ENCODE measurements at regions not wholly inside any gene's neighbourhood (a gene's known extent, or its start where the extent isn't known, plus 50 kb on each side); places are given as distances from the start of the nearest gene placed in this dataset.

DNA sequence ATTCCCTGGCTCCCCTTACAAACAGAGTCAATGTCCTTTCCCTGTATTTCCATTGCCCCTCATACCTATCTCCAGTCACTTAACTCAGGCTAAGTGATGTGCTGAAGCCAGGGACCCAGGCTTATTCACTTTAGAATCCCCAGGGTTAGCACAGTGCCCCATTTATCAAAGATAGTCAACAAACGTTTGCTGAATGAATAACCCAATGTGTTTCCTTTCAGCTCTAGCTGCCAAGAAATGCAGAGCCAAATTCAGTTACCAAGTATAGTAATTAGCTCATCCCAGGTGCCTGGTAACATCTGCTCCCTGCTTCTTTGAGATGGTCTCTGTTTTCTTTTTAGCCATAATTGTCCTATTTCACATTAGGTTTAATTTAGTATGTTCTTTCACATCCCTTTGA, 189.5 kb downstream of the PHLDA1 start:
- no peaks in the 10 kb centered on the region for H3K27me3 Mint-ChIP-seq
- Histone ChIP-seq H3K4me3 (ENCODE audit: low read length) (no peak overlapping the region), H3K9me3 (ENCODE audit: control insufficient read depth in 1 of 2, insufficient read depth in 1 of 2, low read length in 2 of 2) (no peaks in the 10 kb centered on the region), H3K27ac (ENCODE audit: low read depth in 1 of 2, low read length in 2 of 2) (no peak overlapping the region), H3K36me3 (ENCODE audit: insufficient read depth, low read length) (no peaks in the 10 kb centered on the region), H3K27me3 (ENCODE audit: control insufficient read depth in 1 of 2, insufficient read depth in 2 of 2, low read length in 2 of 2) (no peaks in the 10 kb centered on the region), H3K4me1 (ENCODE audit: insufficient read depth, low read length) (no peaks in the 10 kb centered on the region)
- H3K4me1 Mint-ChIP-seq (ENCODE audit: low read depth): no peaks in the 10 kb centered on the region
- TF ChIP-seq, protein P1, sequence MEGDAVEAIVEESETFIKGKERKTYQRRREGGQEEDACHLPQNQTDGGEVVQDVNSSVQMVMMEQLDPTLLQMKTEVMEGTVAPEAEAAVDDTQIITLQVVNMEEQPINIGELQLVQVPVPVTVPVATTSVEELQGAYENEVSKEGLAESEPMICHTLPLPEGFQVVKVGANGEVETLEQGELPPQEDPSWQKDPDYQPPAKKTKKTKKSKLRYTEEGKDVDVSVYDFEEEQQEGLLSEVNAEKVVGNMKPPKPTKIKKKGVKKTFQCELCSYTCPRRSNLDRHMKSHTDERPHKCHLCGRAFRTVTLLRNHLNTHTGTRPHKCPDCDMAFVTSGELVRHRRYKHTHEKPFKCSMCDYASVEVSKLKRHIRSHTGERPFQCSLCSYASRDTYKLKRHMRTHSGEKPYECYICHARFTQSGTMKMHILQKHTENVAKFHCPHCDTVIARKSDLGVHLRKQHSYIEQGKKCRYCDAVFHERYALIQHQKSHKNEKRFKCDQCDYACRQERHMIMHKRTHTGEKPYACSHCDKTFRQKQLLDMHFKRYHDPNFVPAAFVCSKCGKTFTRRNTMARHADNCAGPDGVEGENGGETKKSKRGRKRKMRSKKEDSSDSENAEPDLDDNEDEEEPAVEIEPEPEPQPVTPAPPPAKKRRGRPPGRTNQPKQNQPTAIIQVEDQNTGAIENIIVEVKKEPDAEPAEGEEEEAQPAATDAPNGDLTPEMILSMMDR (IDR thresholded peaks at IDR 0.05): no peak
- ChIA-PET CTCF (no interaction called here), POLR2A (no interaction called here)
- intact Hi-C loops (cut with DNase I, micrococcal nuclease): no loop called here
- H3K4me3 Mint-ChIP-seq: no peak overlapping the region
- H3K36me3 Mint-ChIP-seq (ENCODE audit: low read depth): no peaks in the 10 kb centered on the region
- H3K27ac Mint-ChIP-seq: no peak overlapping the region
- DNase-seq (no peak), ATAC-seq (ENCODE audit: poor library complexity) (no peak)
- H3K9me3 Mint-ChIP-seq: peaks cover 4% of the 10 kb centered on the region

GRCh38 chr12:75840994-75841355, 190.6 kb downstream of the PHLDA1 start:
- H3K27me3 Mint-ChIP-seq: no peaks in the 10 kb centered on the region
- intact Hi-C loops (cut with DNase I, micrococcal nuclease): no loop called here

GRCh38 chr12:75838309-75838708, 193.3 kb downstream of the PHLDA1 start:
- CTCF ChIA-PET: interaction anchor here (1.5 kb wide), 1 partner anchor 33 kb away, joined by 3 read pairs; no protein-coding TSS in a partner anchor

More at GRCh38 chr12:75840994-75841355, 190.6 kb downstream of the PHLDA1 start:
- H3K27ac ChIP-seq (ENCODE audit: low read depth in 1 of 2, low read length in 2 of 2): no peak overlapping the region
- TF ChIP-seq, protein P1 (IDR thresholded peaks at IDR 0.05): no peak
- H3K36me3 Mint-ChIP-seq (ENCODE audit: low read depth): no peaks in the 10 kb centered on the region
- H3K4me1 Mint-ChIP-seq (ENCODE audit: low read depth): no peaks in the 10 kb centered on the region
- no peaks in the 10 kb centered on the region for H3K4me1 ChIP-seq (ENCODE audit: insufficient read depth, low read length)
- H3K9me3 ChIP-seq (ENCODE audit: control insufficient read depth in 1 of 2, insufficient read depth in 1 of 2, low read length in 2 of 2): no peaks in the 10 kb centered on the region
- ATAC-seq (ENCODE audit: poor library complexity): no peak
- H3K27me3 ChIP-seq (ENCODE audit: control insufficient read depth in 1 of 2, insufficient read depth in 2 of 2, low read length in 2 of 2): no peaks in the 10 kb centered on the region
- H3K36me3 ChIP-seq (ENCODE audit: insufficient read depth, low read length): no peaks in the 10 kb centered on the region
- no peak for DNase-seq
- no peak overlapping the region for H3K27ac Mint-ChIP-seq
- peaks cover 2% of the 10 kb centered on the region for H3K9me3 Mint-ChIP-seq
- ChIA-PET POLR2A (no interaction called here), CTCF (no interaction called here)
- H3K4me3 Mint-ChIP-seq: no peak overlapping the region
- H3K4me3 ChIP-seq (ENCODE audit: low read length): no peak overlapping the region

More at GRCh38 chr12:75838309-75838708, 193.3 kb downstream of the PHLDA1 start:
- H3K9me3 ChIP-seq (ENCODE audit: control insufficient read depth in 1 of 2, insufficient read depth in 1 of 2, low read length in 2 of 2): no peaks in the 10 kb centered on the region
- H3K27me3 Mint-ChIP-seq: peaks cover 6% of the 10 kb centered on the region
- DNase-seq (no peak), ATAC-seq (ENCODE audit: poor library complexity) (no peak)
- no peaks in the 10 kb centered on the region for H3K27me3 ChIP-seq (ENCODE audit: control insufficient read depth in 1 of 2, insufficient read depth in 2 of 2, low read length in 2 of 2)
- no peak overlapping the region for H3K4me3 ChIP-seq (ENCODE audit: low read length)
- H3K9me3 Mint-ChIP-seq: peaks cover 2% of the 10 kb centered on the region
- intact Hi-C loops (cut with DNase I, micrococcal nuclease): no loop called here
- H3K36me3 Mint-ChIP-seq (ENCODE audit: low read depth): no peaks in the 10 kb centered on the region
- TF ChIP-seq, protein P1 (IDR thresholded peaks at IDR 0.05): no peak
- no peaks in the 10 kb centered on the region for H3K4me1 ChIP-seq (ENCODE audit: insufficient read depth, low read length)
- POLR2A ChIA-PET: no interaction called here
- H3K4me3 Mint-ChIP-seq: no peak overlapping the region
- H3K27ac ChIP-seq (ENCODE audit: low read depth in 1 of 2, low read length in 2 of 2): no peak overlapping the region
- H3K36me3 ChIP-seq (ENCODE audit: insufficient read depth, low read length): no peaks in the 10 kb centered on the region
- no peaks in the 10 kb centered on the region for H3K4me1 Mint-ChIP-seq (ENCODE audit: low read depth)
- H3K27ac Mint-ChIP-seq: no peak overlapping the region

Measured in CD4-positive, alpha-beta T cell (primary cell).